IMR-90 (cell line): ENCODE measurements at regions not wholly inside any gene's neighbourhood (a gene's known extent, or its start where the extent isn't known, plus 50 kb on each side); places are given as distances from the start of the nearest gene placed in this dataset.

Experiments
- ATAC-seq: fragments of 200-7000 bp; cut with Tn5 transposase; 2 replicates; pipeline ENCODE4 v1.9.1; 2020; ENCODE audit warnings: low read depth, mild to moderate bottlenecking, moderate library complexity
- BruUV-seq: library from RNA; stranded (reverse); fragments of 400-500 nt; replicated peaks from 2 replicates; lab custom pipeline; 2021; lab: Mats Ljungman, UMichigan
- CTCF ChIA-PET: fragments of 300-600 bp; formaldehyde crosslinking; extraction: SDS; loops from one replicate; lab custom pipeline; 2021; ENCODE audit warnings: antibody characterized with exemption; lab: Yijun Ruan, JAX
- POLR2A ChIA-PET: fragments of 300-600 bp; sonication (Branson Sonifier 250); formaldehyde crosslinking; loops from one replicate; lab custom pipeline; 2022; ENCODE audit warnings: antibody characterized with exemption; ENCODE audit not compliant: unreplicated experiment; lab: Charles Lee
- DNase-seq: peaks from one replicate; pipeline ENCODE4 v3.0.0; 2013
- H2AFZ ChIP-seq: replicated peaks from 2 replicates; pipeline ENCODE3; 2013; ENCODE audit warnings: low read length, mild to moderate bottlenecking; ENCODE audit not compliant: poor library complexity
- H2AK5ac ChIP-seq: 2 replicates; pipeline ENCODE4 v1.6.1; 2013; ENCODE audit warnings: low read depth, low read length, inconsistent platforms
- H2AK9ac ChIP-seq: replicated peaks from 2 replicates; pipeline ENCODE3; 2013; ENCODE audit warnings: mild to moderate bottlenecking, low read depth, low read length, moderate library complexity; ENCODE audit not compliant: poor library complexity
- H2BK120ac ChIP-seq: 2 replicates; pipeline ENCODE4 v1.6.1; 2013; ENCODE audit warnings: low read depth, low read length, inconsistent platforms
- H2BK15ac ChIP-seq: 3 replicates; pipeline ENCODE4 v1.6.1; 2013; ENCODE audit warnings: low read depth, low read length, inconsistent platforms
- H2BK20ac ChIP-seq: 2 replicates; pipeline ENCODE4 v1.6.1; 2013; ENCODE audit warnings: low read depth, mild to moderate bottlenecking, inconsistent platforms, low read length, moderate library complexity
- H2BK5ac ChIP-seq: 2 replicates; pipeline ENCODE4 v1.6.1; 2013; ENCODE audit warnings: mild to moderate bottlenecking, low read depth, low read length, inconsistent platforms; ENCODE audit not compliant: poor library complexity, severe bottlenecking
- H3K14ac ChIP-seq: replicated peaks from 2 replicates; pipeline ENCODE4 v1.6.1; 2013; ENCODE audit warnings: low read depth, low read length, inconsistent platforms
- H3K18ac ChIP-seq: 2 replicates; pipeline ENCODE4 v1.6.1; 2013; ENCODE audit warnings: low read depth, low read length, control low read depth
- H3K23ac ChIP-seq: 2 replicates; pipeline ENCODE4 v1.6.1; 2013; ENCODE audit warnings: low read depth, low read length, inconsistent platforms
- H3K27ac ChIP-seq: 2 replicates; pipeline ENCODE4 v1.5.1; 2013; ENCODE audit warnings: mild to moderate bottlenecking, control low read depth, low read length; ENCODE audit not compliant: insufficient read depth
- H3K27me3 ChIP-seq: 2 replicates; pipeline ENCODE4 v1.6.1; 2013; ENCODE audit warnings: low read length; ENCODE audit not compliant: control insufficient read depth, insufficient read depth
- H3K36me3 ChIP-seq: 2 replicates; pipeline ENCODE4 v1.6.1; 2013; ENCODE audit warnings: low read length, mixed read lengths; ENCODE audit not compliant: control insufficient read depth, insufficient read depth
- H3K4ac ChIP-seq: 2 replicates; pipeline ENCODE4 v1.6.1; 2013; ENCODE audit warnings: low read depth, low read length, inconsistent platforms
- H3K4me1 ChIP-seq: 2 replicates; pipeline ENCODE4 v1.6.1; 2013; ENCODE audit warnings: low read length, mixed read lengths; ENCODE audit not compliant: control insufficient read depth, insufficient read depth
- H3K4me2 ChIP-seq: 2 replicates; pipeline ENCODE4 v1.6.1; 2013; ENCODE audit warnings: low read depth, mild to moderate bottlenecking, control low read depth, low read length, moderate library complexity
- H3K4me3 ChIP-seq: 2 replicates; pipeline ENCODE4 v1.5.1; 2013; ENCODE audit warnings: low read depth, mild to moderate bottlenecking, control low read depth, low read length, moderate library complexity; ENCODE audit not compliant: insufficient read depth
- H3K56ac ChIP-seq: 2 replicates; pipeline ENCODE4 v1.6.1; 2013; ENCODE audit warnings: low read length, inconsistent platforms; ENCODE audit not compliant: insufficient read depth; ENCODE audit errors: extremely low read depth
- H3K79me1 ChIP-seq, 2 experiments: 2 replicates each; pipeline ENCODE4 v1.6.1; 2013; ENCODE audit warnings: low read length in 2 of 2, inconsistent platforms in 1 of 2, low read depth in 1 of 2
- H3K9ac ChIP-seq: 2 replicates; pipeline ENCODE4 v1.6.1; 2013; ENCODE audit warnings: low read depth, low read length, control low read depth
- H3K9me1 ChIP-seq: 2 replicates; pipeline ENCODE4 v1.6.1; 2013; ENCODE audit warnings: low read length, inconsistent platforms; ENCODE audit not compliant: insufficient read depth
- H3K9me3 ChIP-seq: 2 replicates; pipeline ENCODE4 v1.6.1; 2013; ENCODE audit warnings: low read length; ENCODE audit not compliant: control insufficient read depth, insufficient read depth
- H4K20me1 ChIP-seq: 2 replicates; pipeline ENCODE4 v1.6.1; 2013; ENCODE audit warnings: low read length, inconsistent platforms; ENCODE audit not compliant: insufficient read depth
- H4K5ac ChIP-seq: 2 replicates; pipeline ENCODE4 v1.6.1; 2013; ENCODE audit warnings: mild to moderate bottlenecking, low read depth, low read length, control low read depth
- H4K8ac ChIP-seq, 2 experiments: 2 replicates each; pipeline ENCODE4 v1.6.1; 2013; ENCODE audit warnings: low read depth in 2 of 2, low read length in 2 of 2, control low read depth in 1 of 2, inconsistent platforms in 1 of 2
- H4K91ac ChIP-seq: 2 replicates; pipeline ENCODE4 v1.6.1; 2013; ENCODE audit warnings: low read depth, low read length, inconsistent platforms; ENCODE audit not compliant: insufficient read depth
- CEBPB ChIP-seq: IDR thresholded peaks from 2 replicates; pipeline ENCODE4 v1.6.1; 2012; ENCODE audit warnings: low read depth, low read length, improper control_type of control experiment
- CHD1 ChIP-seq: IDR thresholded peaks from 2 replicates; pipeline ENCODE4 v1.6.1; 2012; ENCODE audit warnings: low read depth, low read length, improper control_type of control experiment
- CTCF ChIP-seq: conservative IDR thresholded peaks from 2 replicates; pipeline ENCODE4 v1.5.1; 2012; ENCODE audit warnings: mild to moderate bottlenecking, low read depth, low read length, improper control_type of control experiment
- ELK1 ChIP-seq: fragments of 150-350 bp; IDR thresholded peaks from 2 replicates; pipeline ENCODE4 v1.6.1; 2016; ENCODE audit warnings: low read depth, mild to moderate bottlenecking, low read length, moderate library complexity, borderline replicate concordance
- FOS ChIP-seq: fragments of 150-350 bp; IDR thresholded peaks from 2 replicates; pipeline ENCODE4 v1.6.1; 2016; ENCODE audit warnings: low read depth, low read length
- MAZ ChIP-seq: IDR thresholded peaks from 2 replicates; pipeline ENCODE4 v1.6.1; 2012; ENCODE audit warnings: low read depth, mild to moderate bottlenecking, low read length, improper control_type of control experiment, moderate library complexity, borderline replicate concordance
- NFE2L2 ChIP-seq: fragments of 150-350 bp; IDR thresholded peaks from 2 replicates; pipeline ENCODE4 v1.6.1; 2016; ENCODE audit warnings: low read depth, mild to moderate bottlenecking, low read length
- POLR2A ChIP-seq: IDR thresholded peaks from 2 replicates; pipeline ENCODE4 v1.6.1; 2012; ENCODE audit warnings: mild to moderate bottlenecking, low read depth, low read length
- RAD21 ChIP-seq: IDR thresholded peaks from 2 replicates; pipeline ENCODE4 v1.6.1; 2012; ENCODE audit warnings: low read length, improper control_type of control experiment
- RFX5 ChIP-seq: IDR thresholded peaks from 2 replicates; pipeline ENCODE4 v1.8.0; 2012; ENCODE audit warnings: low read depth, mild to moderate bottlenecking, low read length, moderate library complexity
- USF2 ChIP-seq: fragments of 150-350 bp; IDR thresholded peaks from 2 replicates; pipeline ENCODE4 v1.6.1; 2017; ENCODE audit warnings: mild to moderate bottlenecking, antibody characterized with exemption, low read length, low read depth
- WGBS, 2 experiments: methylation state at CpG; one replicate each; pipeline versions ENCODE4 v1.1.5 to v1.1.7; 2013; ENCODE audit warnings: missing lambda C conversion rate in 2 of 2; ENCODE audit not compliant: insufficient read length in 1 of 2; ENCODE audit errors: extremely low coverage in 2 of 2; 5-methylcytosine and 5-hydroxymethylcytosine counted together
- dilution Hi-C: fragments of 300-500 bp; cut with HindIII; formaldehyde crosslinking; loops from one replicate; pipeline ENCODE4 v1.14.3; 2018; ENCODE audit warnings: low sequenced_read_pairs; ENCODE audit not compliant: unreplicated experiment
- in situ Hi-C: fragments of 300-500 bp; cut with MboI; formaldehyde crosslinking; loops from 3 replicates; pipeline ENCODE4 v1.14.3; 2019; ENCODE audit warnings: low sequenced_read_pairs, inconsistent platforms, mixed read lengths
- intact Hi-C: fragments of 100-400 bp; cut with micrococcal nuclease; formaldehyde crosslinking; loops from 2 replicates; pipeline ENCODE4 v1.10.0; 2022

GRCh38 chr9:21683484-21684175, 118.8 kb upstream of the MTAP start (continued):
- no peak for TF ChIP-seq ELK1

GRCh38 chr9:21684231-21684630, 118.2 kb upstream of the MTAP start:
- H2BK15ac ChIP-seq: no peak overlapping the region
- H3K27me3 ChIP-seq: no peaks in the 10 kb centered on the region
- H3K4me3 ChIP-seq: no peak overlapping the region
- no peaks in the 10 kb centered on the region for H4K20me1 ChIP-seq
- peaks cover 30% of the 10 kb centered on the region for H3K4me1 ChIP-seq
- peak overlapping the region; percentile 55 to 61; a peak in 3 of 4 replicates for H4K8ac ChIP-seq
- ATAC-seq (no peak), DNase-seq (no peak)
- H2AK5ac ChIP-seq: no peak overlapping the region
- peaks cover 3 to 17% of the 10 kb centered on the region in 2 experiments; a peak in 2 of 4 replicates for H3K79me1 ChIP-seq
- CTCF ChIA-PET: interaction anchor here (1.4 kb wide), 1 partner anchor 22 kb away, joined by 4 read pairs; no protein-coding TSS in a partner anchor
- no peak overlapping the region for H2AFZ ChIP-seq
- H3K9ac ChIP-seq: no peak overlapping the region
- no peak overlapping the region for H2AK9ac ChIP-seq
- H3K4ac ChIP-seq: no peak overlapping the region; the same call in 1 of the 2 replicates
- no peak for TF ChIP-seq POLR2A
- TF ChIP-seq CHD1: no peak
- no peak for TF ChIP-seq NFE2L2
- no peak for TF ChIP-seq CEBPB
- TF ChIP-seq RAD21: no peak
- TF ChIP-seq FOS: no peak
- no peak for TF ChIP-seq MAZ
- no peak for TF ChIP-seq CTCF
- TF ChIP-seq RFX5: no peak
- no peak for TF ChIP-seq USF2
- H3K23ac ChIP-seq: no peak overlapping the region
- H3K18ac ChIP-seq: peak overlapping the region; percentile 16; the same call in 1 of the 2 replicates
- no peak overlapping the region for H3K27ac ChIP-seq
- POLR2A ChIA-PET: no interaction called here
- no peak overlapping the region for H4K91ac ChIP-seq
- no peak overlapping the region for H3K4me2 ChIP-seq
- no peak overlapping the region; the same call in 1 of the 2 replicates for H3K56ac ChIP-seq
- intact Hi-C loops (no loop called here), in situ Hi-C loops (loop anchor here (25.0 kb wide), 1 partner anchor 103 kb away; no protein-coding TSS in a partner anchor), dilution Hi-C loops (no loop called here)
- no peak overlapping the region for H4K5ac ChIP-seq
- H3K14ac ChIP-seq: no peak overlapping the region
- no peaks in the 10 kb centered on the region for H3K36me3 ChIP-seq
- WGBS, 2 experiments: no CpG with 5 or more reads among the region's 2 CpGs
- no peaks in the 10 kb centered on the region for H3K9me3 ChIP-seq
- BruUV-seq: no TSS peak
- H2BK20ac ChIP-seq: peak overlapping the region; percentile 86; the same call in 1 of the 2 replicates
- peaks cover 17% of the 10 kb centered on the region for H3K9me1 ChIP-seq
- H2BK120ac ChIP-seq: peak overlapping the region; percentile 85; the same call in 1 of the 2 replicates
- peak overlapping the region; percentile 64 for H2BK5ac ChIP-seq
